Central memory CD4-positive, alpha-beta T cell (primary cell): ENCODE measurements at regions not wholly inside any gene's neighbourhood (a gene's known extent, or its start where the extent isn't known, plus 50 kb on each side); places are given as distances from the start of the nearest gene placed in this dataset.

Experiments
- DNase-seq: peaks from one replicate; pipeline ENCODE4 v3.0.0; 2022

DNA sequence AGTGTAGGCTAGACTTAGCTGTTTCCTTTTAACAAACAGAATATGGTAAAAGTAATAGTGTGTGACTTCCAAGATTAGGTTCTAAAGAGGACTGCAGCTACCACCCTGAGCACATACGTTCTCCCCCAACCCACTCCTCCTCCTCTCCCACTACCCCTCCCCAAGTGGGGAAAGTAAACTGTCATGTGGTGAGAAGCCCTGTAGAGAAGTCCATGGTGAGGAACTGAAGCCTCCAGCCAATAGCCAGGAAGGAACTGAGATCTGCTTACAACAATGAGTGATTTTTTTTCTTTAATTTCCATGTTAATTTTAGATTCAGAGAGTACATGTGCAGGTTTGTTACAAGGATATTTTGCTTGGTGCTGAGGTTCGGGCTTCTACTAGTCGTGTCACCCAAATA, 57.0 kb upstream of the EGLN3 start:
- DNase-seq = no peak

DNA sequence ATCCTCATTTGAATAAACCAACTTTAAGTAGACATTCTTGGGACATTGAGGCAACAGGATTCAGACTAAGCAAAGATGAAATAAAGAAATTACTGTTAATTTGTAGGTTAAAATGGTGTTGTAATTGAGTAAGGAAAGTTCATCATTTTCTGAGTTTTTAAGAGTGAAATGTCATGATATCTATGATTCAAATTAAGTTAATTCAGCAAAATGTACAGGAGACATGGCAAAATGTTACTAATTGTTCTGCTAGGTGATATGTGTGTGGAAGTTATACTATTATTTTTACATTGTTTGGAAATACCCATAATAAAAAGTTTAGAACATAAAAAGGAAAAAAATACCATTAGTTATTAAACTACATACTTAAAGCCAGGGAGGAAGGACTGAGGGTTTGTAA, 55.0 kb upstream of the EGLN3 start:
- DNase-seq = no peak

DNA sequence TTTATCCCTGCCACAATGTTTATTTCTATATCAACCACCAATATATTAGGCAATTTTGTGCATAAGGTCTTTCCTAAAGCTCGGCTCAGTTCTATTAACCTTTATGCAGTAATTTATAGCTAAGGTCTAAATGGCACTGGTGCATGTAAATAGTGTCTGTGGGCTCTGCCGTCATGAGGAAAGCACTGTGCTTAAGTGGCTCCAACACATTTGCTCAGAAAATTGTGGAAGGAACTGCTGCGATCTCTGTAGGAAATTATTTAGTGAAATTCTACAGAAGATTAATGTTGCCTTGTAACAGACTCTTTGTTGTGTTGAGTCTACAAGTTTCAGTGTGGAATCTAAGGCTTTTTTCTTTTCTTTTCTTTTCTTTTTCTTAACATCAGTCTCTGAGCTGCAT, 54.0 kb upstream of the EGLN3 start:
- DNase-seq = no peak

DNA sequence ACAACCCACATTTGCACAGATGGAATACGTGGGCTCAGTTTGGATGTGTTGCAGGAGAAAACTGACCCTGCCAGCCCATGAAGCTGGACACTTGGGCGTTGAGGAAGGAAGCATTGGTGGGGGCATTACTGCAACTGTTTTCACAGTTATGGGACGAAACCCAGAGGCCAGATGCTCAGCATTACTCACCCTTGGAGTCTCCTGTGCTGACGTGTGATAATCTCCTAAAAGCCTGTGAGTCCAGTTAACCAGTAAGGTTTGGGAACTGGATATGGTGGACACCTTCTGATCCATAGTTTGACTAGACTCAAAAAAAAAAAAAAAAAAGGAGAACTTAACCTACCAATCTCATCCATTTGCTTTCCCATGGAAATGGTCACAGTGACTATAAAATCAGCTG, 52.8 kb upstream of the EGLN3 start:
- DNase-seq = no peak

DNA sequence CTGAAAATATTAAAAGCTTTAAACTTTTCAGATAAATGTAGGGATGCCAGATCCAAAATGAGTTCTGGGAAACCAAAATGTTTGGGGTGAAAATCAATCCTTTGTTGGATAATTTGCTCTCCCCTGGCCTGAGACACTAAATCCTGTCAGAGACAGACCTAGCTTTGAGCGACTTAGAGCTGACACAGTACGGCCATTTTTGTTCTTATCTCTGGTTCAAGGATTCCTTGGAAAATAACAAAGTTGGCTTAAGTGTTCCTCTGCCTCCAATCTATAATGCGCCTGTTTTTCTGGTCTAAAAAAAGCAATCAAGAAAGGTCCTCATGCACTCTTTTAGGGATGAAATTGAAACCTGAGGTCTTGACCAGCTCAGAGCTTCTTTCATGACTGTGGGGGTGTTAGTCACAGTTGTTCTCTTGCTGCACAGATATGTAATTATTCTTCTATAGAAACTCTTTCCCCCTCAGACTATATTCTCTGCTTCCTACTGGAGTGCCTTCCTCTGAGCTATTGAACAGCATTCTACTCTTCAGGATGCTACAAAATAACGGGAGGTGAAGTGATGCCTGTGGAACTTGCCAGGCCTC, 52.3 kb upstream of the EGLN3 start:
- no peak for DNase-seq
